Forelimb muscle (tissue), 1 donor: ENCODE measurements at regions not wholly inside any gene's neighbourhood (a gene's known extent, or its start where the extent isn't known, plus 50 kb on each side); places are given as distances from the start of the nearest gene placed in this dataset.
A peak's percentile ranks its signal among the peaks of the same experiment; 100 is the strongest.
"Not testable (repeated sequence)": the region's sequence is repeated elsewhere in the genome, so short reads cannot be mapped to it uniquely, and the experiment has no call there.

Source experiments
- DNase-seq: peaks from one replicate; pipeline ENCODE4 v3.0.0-alpha.2; 2013; ENCODE audit warnings: low read depth

- no peak for DNase-seq
These were observed 82.0 kb upstream of the PPM1B start for GRCh38 chr2:44086629-44087028.

GRCh38 chr2:44087036-44087713, 81.5 kb upstream of the PPM1B start:
- DNase-seq: peak; percentile 31

DNA sequence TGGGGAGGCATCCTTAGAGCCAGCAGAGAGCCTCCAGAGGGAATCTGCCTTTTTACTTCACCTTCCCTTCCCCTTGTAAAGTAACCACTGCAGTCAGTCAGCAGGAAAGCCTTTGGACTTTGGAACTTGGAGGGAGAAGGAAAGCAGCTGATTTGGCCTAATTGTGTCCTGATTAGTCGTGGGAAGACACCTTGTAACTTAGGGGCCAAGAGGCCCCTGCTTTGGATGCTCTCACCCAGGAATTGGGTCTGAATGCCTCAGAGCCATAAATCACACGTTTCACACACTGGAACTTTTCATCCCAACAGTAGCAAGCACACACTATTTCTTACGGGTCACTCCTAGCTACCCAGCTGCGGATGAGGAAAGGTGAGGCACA, 81.0 kb upstream of the PPM1B start:
- DNase-seq: peak; percentile 2

DNA sequence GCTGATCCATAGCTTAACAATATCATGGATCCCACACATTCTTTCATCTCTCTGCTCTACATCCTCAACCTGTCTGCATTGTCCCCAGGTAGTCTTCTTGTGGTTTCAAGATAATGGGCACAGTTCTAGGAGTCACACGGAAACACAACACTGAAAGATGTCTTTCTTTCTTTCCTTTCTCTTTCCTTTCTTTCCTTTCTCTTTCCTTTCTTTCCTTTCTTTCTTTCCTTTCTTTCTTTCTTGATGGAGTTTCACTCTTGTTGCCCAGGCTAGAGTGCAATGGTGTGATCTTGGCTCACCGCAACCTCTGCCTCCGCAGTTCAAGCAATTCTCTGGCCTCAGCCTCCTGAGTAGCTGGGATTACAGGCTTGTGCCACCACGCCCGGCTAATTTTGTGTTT, 76.2 kb upstream of the PPM1B start:
- DNase-seq: not testable (repeated sequence)

GRCh38 chr2:44093970-44094369, 74.7 kb upstream of the PPM1B start:
- DNase-seq: no peak

DNA sequence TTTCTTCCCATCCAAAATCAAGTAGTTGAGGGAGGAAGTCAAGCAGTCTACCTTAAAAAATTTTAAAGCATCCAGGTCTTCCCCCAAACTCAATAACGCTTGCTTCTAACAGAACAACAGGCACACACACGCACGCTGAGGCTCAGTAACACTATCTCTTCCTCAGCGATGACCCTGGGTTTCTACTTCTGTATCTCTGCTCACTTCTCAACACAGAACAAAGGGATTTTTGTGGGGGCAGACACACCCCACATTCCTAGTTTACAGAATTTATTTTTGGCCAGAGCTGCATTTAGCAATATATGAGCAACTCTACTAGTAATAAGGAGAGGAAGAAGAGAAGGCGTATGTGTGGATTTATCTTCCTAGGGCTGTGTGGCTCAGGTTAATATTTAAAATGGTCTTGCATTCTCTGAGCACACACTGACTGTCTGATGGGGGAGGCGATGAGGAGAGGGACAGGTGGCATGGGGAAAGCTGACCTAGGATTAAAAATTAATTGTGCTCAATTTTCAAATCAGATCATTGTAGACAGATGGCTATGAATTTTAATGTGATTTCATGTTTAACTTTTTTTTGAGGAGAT, 71.3 kb upstream of the PPM1B start:
- no peak for DNase-seq

GRCh38 chr2:44098050-44098449, 70.6 kb upstream of the PPM1B start:
- no peak for DNase-seq

DNA sequence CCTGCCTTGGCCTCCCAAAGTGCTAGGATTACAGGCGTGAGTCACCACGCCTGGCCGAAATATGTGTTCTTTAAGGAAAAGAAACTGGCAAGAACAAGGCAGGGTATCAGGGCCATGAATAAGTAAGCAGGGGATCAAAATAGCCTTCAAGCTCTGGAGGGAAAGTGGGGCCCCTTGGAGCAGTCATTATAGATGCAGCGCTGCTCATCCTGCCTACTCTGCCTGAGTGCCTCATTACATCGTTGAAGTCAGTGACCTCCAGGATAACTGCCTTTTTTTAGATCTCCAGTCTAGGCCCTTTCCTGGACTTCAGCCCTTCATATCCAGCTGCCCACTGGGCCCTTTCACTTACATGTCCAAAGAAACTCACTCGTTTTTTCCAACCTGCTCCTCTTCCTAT, 69.8 kb upstream of the PPM1B start:
- DNase-seq: no peak

DNA sequence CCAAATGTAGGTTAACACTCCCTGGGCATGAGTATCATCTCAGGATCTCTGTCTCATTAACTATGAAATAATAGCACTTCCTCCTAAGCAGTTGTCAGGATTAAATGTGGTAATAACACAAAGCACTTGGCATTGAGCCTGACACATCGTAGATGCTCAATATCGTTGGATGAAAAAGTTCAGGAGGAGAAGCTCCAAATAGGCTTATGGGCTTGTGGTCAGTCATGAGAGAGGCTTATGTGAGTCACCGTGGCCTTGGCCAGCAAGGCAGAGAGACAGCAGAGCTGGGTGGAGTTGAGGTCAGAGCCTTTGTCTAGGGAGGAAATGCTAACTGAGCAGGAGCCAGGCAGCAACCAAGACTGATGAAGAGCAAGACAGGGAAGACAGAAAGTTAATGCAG, 68.3 kb upstream of the PPM1B start:
- DNase-seq: no peak

DNA sequence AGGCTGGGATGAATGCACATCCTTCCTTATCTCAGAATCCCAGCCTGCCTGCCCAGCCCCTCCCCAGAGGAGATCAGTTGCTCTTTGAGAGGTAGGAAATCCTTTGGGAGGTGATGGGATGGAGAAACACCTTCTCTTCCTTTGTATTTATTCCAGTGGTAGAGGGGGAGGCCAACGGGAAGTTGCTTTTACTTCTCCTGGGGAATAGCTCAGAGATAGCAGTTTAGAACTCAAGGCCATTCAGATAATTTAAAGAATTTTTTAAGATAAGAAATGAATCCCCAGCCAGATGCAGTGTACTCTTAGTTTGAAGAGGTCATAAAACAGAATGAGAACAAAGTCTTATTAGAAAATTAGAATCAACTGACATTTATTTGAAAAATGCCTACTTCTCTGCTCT, 67.4 kb upstream of the PPM1B start:
- no peak for DNase-seq

DNA sequence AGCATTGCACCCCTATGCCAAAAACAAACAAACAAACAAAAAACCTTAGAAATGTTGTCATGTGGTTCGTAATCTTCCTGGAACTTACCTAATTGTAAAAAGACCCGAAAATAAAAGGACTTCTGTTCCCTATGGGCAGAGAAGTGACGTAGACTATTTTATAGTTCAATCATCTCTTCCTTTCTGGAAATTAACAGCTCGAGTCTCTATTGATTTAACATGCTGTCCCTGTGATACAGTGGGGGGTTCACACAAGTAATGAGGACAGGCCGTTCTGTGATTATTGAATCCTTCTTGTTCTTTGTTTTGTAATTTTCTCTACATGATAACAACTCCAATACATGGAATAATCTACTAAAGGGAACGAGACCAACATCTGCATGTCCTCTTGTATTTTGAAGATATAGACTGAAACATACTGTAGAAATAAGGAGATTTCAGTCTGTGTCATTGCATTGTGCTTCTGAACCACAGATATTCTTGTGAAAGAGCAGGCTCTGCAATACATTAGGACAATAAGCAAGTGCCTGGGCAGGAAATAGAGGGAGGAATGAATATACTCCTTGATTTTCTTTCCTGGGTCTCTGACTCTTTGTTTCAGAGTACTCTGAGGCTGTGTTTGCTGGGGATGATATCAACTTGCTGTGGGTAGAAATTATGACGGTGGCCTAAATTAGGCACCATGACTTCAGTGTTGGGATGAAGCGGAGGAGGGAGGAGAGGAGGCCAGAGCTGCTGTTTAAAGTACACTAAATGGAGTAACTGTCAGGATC, 65.7 kb upstream of the PPM1B start:
- no peak for DNase-seq

GRCh38 chr2:44103639-44104038, 65.0 kb upstream of the PPM1B start:
- no peak for DNase-seq

DNA sequence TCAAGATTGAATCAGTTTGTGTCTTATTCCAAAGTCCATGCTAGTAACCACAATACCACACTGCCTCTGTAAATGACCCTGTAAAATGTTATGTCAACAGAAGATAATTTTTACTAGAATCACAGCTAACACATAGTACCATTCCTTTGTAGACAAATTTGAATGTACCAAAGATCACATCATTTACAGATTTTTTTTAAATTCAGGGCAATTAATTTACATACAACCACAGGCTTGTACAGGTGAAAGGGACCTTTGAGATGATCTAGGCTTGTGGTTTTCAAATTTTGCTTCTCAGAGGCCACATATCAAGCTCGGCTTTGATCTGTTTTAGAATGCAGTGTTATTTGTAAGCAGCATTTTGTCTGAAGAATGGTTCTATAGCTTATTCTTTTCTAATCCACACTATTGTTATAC, 63.8 kb upstream of the PPM1B start:
- DNase-seq: no peak

DNA sequence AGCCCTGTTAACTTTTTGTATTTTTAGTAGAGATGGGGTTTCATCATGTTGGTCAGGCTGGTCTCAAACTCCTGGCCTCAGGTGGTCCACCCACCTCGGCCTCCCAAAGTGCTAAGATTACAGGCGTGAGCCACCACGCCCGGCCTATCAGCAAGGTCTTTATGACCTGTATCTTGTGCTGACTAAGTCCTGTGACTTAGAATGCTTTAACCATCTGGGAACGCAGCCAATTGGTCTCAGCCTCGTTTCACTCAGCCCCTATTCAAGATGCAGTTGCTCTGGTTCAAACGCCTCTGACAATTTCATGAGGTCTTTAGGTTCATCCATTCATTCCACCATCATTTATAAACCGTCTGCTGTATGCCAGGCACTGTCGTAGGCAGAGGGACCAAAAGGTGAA, 62.2 kb upstream of the PPM1B start:
- not testable (repeated sequence) for DNase-seq

GRCh38 chr2:44107086-44107740, 61.5 kb upstream of the PPM1B start:
- DNase-seq: no peak

DNA sequence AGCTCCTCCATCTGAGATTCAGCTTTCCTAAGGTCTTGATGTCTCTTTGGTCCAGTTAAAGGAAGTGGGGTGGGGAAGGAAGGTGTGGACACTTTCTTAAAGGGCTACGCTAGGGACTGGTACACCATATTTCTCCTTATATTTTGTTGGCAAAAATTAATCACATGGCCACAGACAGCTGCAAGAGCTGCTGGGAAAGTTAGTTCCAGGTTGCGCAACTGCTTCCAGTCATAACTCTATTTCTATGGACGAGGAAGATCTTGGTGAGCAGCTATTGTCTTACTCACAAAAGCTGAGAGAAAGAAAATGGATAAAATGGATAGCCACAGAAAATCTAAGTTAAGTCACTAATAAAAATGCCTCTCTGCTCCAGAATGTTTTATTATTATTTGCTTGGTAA, 60.7 kb upstream of the PPM1B start:
- DNase-seq: no peak

GRCh38 chr2:44109166-44109565, 59.5 kb upstream of the PPM1B start:
- DNase-seq: no peak

DNA sequence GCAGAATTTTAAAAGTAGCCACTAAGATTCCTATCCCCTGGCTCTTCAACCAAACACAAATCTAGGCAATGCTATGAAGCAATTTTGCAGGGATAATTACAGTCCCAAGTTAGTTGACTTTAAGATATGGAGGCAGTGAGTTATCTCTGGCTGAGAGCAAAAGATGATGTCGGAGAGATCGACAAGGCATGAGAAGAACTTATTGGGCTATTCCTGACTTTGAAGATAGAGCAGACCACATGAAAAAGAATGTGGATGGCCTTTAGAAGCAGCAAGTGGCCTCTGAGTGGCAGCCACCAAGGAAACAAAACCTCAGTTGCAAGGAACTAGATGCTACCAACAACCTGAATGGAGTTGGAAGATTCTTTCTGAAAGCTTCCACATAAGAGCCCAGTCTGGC, 58.2 kb upstream of the PPM1B start:
- no peak for DNase-seq

DNA sequence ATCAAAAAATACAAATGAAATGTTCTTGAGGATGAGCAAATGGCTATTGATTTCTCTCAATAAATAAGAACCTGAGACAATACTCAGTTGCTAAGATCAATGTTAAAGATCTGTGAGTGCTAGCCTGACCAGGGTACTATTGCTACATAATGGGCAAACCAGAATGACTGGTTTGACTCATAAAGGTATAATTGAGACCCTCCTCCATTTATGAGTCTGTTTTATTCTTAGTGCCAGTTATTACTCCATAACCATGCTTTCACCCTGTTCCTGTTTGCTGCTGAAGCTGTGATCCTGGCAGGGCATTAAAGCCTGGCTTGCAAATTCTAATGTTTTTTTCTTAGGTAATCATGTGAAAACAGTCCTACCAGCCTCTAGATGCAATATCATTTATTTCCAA, 56.6 kb upstream of the PPM1B start:
- no peak for DNase-seq

GRCh38 chr2:44116319-44116718, 52.4 kb upstream of the PPM1B start:
- DNase-seq: no peak

GRCh38 chr2:44118257-44118656, 50.4 kb upstream of the PPM1B start:
- no peak for DNase-seq
